ENCODE measurements at regions not wholly inside any gene's neighbourhood (a gene's known extent, or its start where the extent isn't known, plus 50 kb on each side); places are given as distances from the start of the nearest gene placed in this dataset.

DNA sequence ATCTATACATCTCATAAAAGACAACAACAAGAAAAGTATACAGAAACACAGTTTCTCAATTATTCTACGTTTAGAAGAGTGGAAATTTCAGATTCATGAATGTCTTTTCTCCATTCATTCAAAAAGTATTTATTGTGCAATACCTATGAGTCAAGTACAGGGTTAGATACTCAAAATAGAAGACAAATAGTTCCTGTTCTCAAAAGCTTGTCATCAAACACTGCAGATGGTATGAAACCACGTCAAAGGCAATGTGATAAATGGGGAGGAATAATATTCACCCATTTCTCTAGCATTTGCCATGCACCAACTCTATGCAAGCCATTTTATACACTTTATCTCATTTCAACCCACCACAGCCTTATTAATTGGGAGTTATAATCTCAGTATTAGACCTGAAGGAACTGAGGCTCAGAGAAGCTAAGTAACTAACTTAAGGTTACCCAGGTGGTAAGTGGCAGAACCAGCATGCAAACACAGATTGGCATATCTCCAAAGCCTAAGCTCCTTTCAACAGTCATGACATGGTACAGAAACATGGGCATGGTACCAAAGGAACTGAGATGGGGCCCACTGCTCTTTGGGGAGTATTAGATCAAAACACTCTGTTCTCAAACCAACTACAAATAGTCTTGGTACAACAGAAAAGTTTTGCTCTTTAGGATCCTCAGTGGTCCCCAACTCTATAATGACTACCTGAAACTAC is 67.2 kb upstream of the NPAS2 start:
- TF ChIP-seq, protein P1, sequence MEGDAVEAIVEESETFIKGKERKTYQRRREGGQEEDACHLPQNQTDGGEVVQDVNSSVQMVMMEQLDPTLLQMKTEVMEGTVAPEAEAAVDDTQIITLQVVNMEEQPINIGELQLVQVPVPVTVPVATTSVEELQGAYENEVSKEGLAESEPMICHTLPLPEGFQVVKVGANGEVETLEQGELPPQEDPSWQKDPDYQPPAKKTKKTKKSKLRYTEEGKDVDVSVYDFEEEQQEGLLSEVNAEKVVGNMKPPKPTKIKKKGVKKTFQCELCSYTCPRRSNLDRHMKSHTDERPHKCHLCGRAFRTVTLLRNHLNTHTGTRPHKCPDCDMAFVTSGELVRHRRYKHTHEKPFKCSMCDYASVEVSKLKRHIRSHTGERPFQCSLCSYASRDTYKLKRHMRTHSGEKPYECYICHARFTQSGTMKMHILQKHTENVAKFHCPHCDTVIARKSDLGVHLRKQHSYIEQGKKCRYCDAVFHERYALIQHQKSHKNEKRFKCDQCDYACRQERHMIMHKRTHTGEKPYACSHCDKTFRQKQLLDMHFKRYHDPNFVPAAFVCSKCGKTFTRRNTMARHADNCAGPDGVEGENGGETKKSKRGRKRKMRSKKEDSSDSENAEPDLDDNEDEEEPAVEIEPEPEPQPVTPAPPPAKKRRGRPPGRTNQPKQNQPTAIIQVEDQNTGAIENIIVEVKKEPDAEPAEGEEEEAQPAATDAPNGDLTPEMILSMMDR (IDR thresholded peaks at IDR 0.05) = no peak
- TF ChIP-seq EZH2 (IDR thresholded peaks at IDR 0.05) (no peak), EZH2phosphoT487 (IDR thresholded peaks at IDR 0.05) (no peak)
- H3K4me3 ChIP-seq = no peak overlapping the region
- H3K4me2 ChIP-seq = no peak overlapping the region
- no peaks in the 10 kb centered on the region for H3K79me2 ChIP-seq (ENCODE audit: low read depth)
- no peaks in the 10 kb centered on the region for H3F3A ChIP-seq (ENCODE audit: low read depth)
- Mint-ChIP-seq H3K4me3 (no peak overlapping the region), H3K36me3 (no peaks in the 10 kb centered on the region), H3K4me1 (no peaks in the 10 kb centered on the region), H3K27me3 (ENCODE audit: insufficient read depth, low read depth) (peaks cover 5% of the 10 kb centered on the region), H3K27ac (no peak overlapping the region), H3K9me3 (no peaks in the 10 kb centered on the region)
- no peak for DNase-seq (ENCODE audit: low spot score)
- H3K27me3 ChIP-seq = no peaks in the 10 kb centered on the region
- H3K9ac ChIP-seq = no peak overlapping the region
- no peaks in the 10 kb centered on the region for H3K9me3 ChIP-seq (ENCODE audit: low read depth)
- no peaks in the 10 kb centered on the region for H4K20me1 ChIP-seq (ENCODE audit: low read depth)
- H3K36me3 ChIP-seq = no peaks in the 10 kb centered on the region
- no peaks in the 10 kb centered on the region for H3K4me1 ChIP-seq
- H3K27ac ChIP-seq = no peak overlapping the region
- no peak overlapping the region for H2AFZ ChIP-seq (replicated peaks)

DNA sequence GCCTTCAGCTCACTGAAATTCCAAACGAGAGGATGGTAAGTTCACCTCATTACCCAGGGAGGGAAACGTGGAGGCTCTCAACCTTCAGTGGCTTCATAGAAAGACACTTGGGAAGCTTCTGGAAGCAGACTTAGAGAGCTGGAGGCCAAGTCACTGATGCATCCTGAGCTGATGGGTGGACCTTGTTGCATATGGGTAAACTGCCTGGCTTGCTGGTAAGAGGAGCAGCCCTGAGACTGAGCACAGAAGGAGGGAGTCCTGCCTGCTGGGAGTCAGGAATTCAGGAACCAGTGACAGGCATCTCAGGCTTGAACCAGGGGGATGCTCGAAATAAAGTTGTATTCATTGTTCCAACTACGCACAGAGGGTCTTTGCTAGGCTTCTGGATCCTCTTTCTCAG is 66.5 kb upstream of the NPAS2 start:
- H3K4me3 Mint-ChIP-seq = no peak overlapping the region
- peaks cover 4% of the 10 kb centered on the region for H3K27me3 Mint-ChIP-seq (ENCODE audit: insufficient read depth, low read depth)
- DNase-seq (ENCODE audit: low spot score) = no peak
- Histone ChIP-seq H3K9ac (no peak overlapping the region), H3F3A (ENCODE audit: low read depth) (no peaks in the 10 kb centered on the region), H3K36me3 (no peaks in the 10 kb centered on the region), H3K27me3 (no peaks in the 10 kb centered on the region), H3K4me1 (no peaks in the 10 kb centered on the region), H3K9me3 (ENCODE audit: low read depth) (no peaks in the 10 kb centered on the region), H3K79me2 (ENCODE audit: low read depth) (no peaks in the 10 kb centered on the region), H3K4me3 (no peak overlapping the region), H4K20me1 (ENCODE audit: low read depth) (no peaks in the 10 kb centered on the region), H2AFZ (replicated peaks) (no peak overlapping the region), H3K27ac (no peak overlapping the region), H3K4me2 (no peak overlapping the region)
- H3K27ac Mint-ChIP-seq = no peak overlapping the region
- H3K4me1 Mint-ChIP-seq = no peaks in the 10 kb centered on the region
- no peak for TF ChIP-seq EZH2phosphoT487 (IDR thresholded peaks at IDR 0.05)
- TF ChIP-seq, protein P1 (IDR thresholded peaks at IDR 0.05) = no peak
- TF ChIP-seq EZH2 (IDR thresholded peaks at IDR 0.05) = no peak
- no peaks in the 10 kb centered on the region for H3K9me3 Mint-ChIP-seq
- no peaks in the 10 kb centered on the region for H3K36me3 Mint-ChIP-seq

DNA sequence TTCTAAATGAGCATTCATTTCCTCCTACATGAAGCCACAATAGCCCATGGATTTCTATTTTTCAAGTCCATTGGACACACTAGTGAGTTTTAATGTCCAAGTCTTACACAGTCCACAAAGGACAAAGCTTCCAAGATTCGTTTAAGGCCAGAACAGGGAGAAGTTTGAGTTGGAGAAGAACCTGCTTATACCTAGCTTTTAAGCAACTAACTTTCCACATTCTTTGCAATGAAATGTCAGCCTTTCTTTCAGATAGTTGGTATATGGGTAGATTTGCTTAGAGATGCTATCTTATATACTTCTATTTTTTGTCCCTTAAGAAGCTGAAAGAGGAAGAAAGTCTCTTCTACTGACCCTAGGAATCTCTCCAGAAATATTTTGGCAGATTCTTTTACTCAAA is 66.1 kb upstream of the NPAS2 start:
- Mint-ChIP-seq H3K36me3 (no peaks in the 10 kb centered on the region), H3K9me3 (no peaks in the 10 kb centered on the region), H3K4me3 (no peak overlapping the region), H3K4me1 (no peaks in the 10 kb centered on the region), H3K27ac (no peak overlapping the region), H3K27me3 (ENCODE audit: insufficient read depth, low read depth) (peaks cover 4% of the 10 kb centered on the region)
- Histone ChIP-seq H3K9me3 (ENCODE audit: low read depth) (no peaks in the 10 kb centered on the region), H3F3A (ENCODE audit: low read depth) (no peaks in the 10 kb centered on the region), H3K36me3 (no peaks in the 10 kb centered on the region), H3K27ac (no peak overlapping the region), H3K4me3 (no peak overlapping the region), H3K79me2 (ENCODE audit: low read depth) (no peaks in the 10 kb centered on the region), H3K4me1 (no peaks in the 10 kb centered on the region), H3K4me2 (no peak overlapping the region), H4K20me1 (ENCODE audit: low read depth) (no peaks in the 10 kb centered on the region), H3K27me3 (no peaks in the 10 kb centered on the region), H2AFZ (replicated peaks) (no peak overlapping the region), H3K9ac (no peak overlapping the region)
- no peak for DNase-seq (ENCODE audit: low spot score)
- TF ChIP-seq EZH2phosphoT487 (IDR thresholded peaks at IDR 0.05) (no peak), EZH2 (IDR thresholded peaks at IDR 0.05) (no peak)
- TF ChIP-seq, protein P1 (IDR thresholded peaks at IDR 0.05) = no peak
